HCT116 (cell line): ENCODE measurements at regions not wholly inside any gene's neighbourhood (a gene's known extent, or its start where the extent isn't known, plus 50 kb on each side); places are given as distances from the start of the nearest gene placed in this dataset.

Experiments
- CTCF ChIP-seq, 3 experiments: fragments of 200-600 bp in 1 of 3; sonication (generic) in 1 of 3; IDR thresholded peaks in 2 of 3; conservative IDR thresholded peaks in 1 of 3; 2 replicates each; pipeline ENCODE4 v1.5.1; 2012 to 2017; ENCODE audit warnings: low read depth in 2 of 3, low read length in 2 of 3, antibody characterized with exemption in 1 of 3, borderline replicate concordance in 1 of 3, control low read depth in 1 of 3, mild to moderate bottlenecking in 1 of 3, mixed read lengths in 1 of 3, mixed run types in 1 of 3, moderate library complexity in 1 of 3; ENCODE audit not compliant: insufficient read depth in 1 of 3
- POLR2AphosphoS5 ChIP-seq: IDR thresholded peaks from 2 replicates; pipeline ENCODE4 v1.6.1; 2011; ENCODE audit warnings: mild to moderate bottlenecking, low read depth, low read length, moderate library complexity
- RAD21 ChIP-seq: IDR thresholded peaks from 2 replicates; pipeline ENCODE4 v1.6.1; 2012; ENCODE audit warnings: low read depth, mild to moderate bottlenecking
- SP1 ChIP-seq: IDR thresholded peaks from 2 replicates; pipeline ENCODE4 v1.6.1; 2012; ENCODE audit warnings: low read depth
- TCF7L2 ChIP-seq: IDR thresholded peaks from 2 replicates; pipeline ENCODE4 v1.7.0; 2011; ENCODE audit warnings: borderline replicate concordance, inconsistent platforms; ENCODE audit not compliant: insufficient read depth, insufficient read length; ENCODE audit errors: extremely low read depth
- YY1 ChIP-seq: IDR thresholded peaks from 2 replicates; pipeline ENCODE4 v1.6.1; 2011; ENCODE audit warnings: low read length, low read depth, moderate library complexity, mild to moderate bottlenecking; ENCODE audit not compliant: insufficient replicate concordance; ENCODE audit errors: extremely low read depth

- TF ChIP-seq CTCF (IDR thresholded peaks at IDR 0.05 in 2 of 3, conservative IDR thresholded peaks at IDR 0.05 in 1 of 3; ENCODE audit: borderline replicate concordance in 1 of 3, insufficient read depth in 1 of 3, low read depth in 2 of 3, low read length in 2 of 3) (no peak), RAD21 (no peak), POLR2AphosphoS5 (no peak), TCF7L2 (no peak), YY1 (no peak), SP1 (no peak)
These were observed 297.1 kb downstream of the PRL start for GRCh38 chr6:21999741-22000140.
